AG08396 (cell line): ENCODE measurements at regions not wholly inside any gene's neighbourhood (a gene's known extent, or its start where the extent isn't known, plus 50 kb on each side); places are given as distances from the start of the nearest gene placed in this dataset.

Source experiments
- DNase-seq: peaks from one replicate; pipeline ENCODE4 v3.0.0; 2012; ENCODE audit warnings: low spot score, mixed read lengths

GRCh38 chr1:22315315-22316078 is 136.2 kb upstream of the ZBTB40 start:
- DNase-seq, result no peak

GRCh38 chr1:22317231-22317919 is 134.3 kb upstream of the ZBTB40 start:
- DNase-seq, result peak; percentile 31

GRCh38 chr1:22317920-22318243 is 133.8 kb upstream of the ZBTB40 start:
- DNase-seq, result no peak

GRCh38 chr1:22318279-22318981 is 133.2 kb upstream of the ZBTB40 start:
- DNase-seq, result no peak

- no peak for DNase-seq
Observed at GRCh38 chr1:22319608-22320007, 132.0 kb upstream of the ZBTB40 start.

GRCh38 chr1:22320587-22321344 is 130.9 kb upstream of the ZBTB40 start:
- no peak for DNase-seq

GRCh38 chr1:22321917-22322316 is 129.7 kb upstream of the ZBTB40 start:
- DNase-seq, result no peak

- no peak for DNase-seq
Observed at GRCh38 chr1:22323141-22323845, 128.4 kb upstream of the ZBTB40 start.

- no peak for DNase-seq
Observed at GRCh38 chr1:22323846-22324504, 127.7 kb upstream of the ZBTB40 start.

GRCh38 chr1:22325531-22326371 is 125.9 kb upstream of the ZBTB40 start:
- no peak for DNase-seq

- no peak for DNase-seq
Observed at GRCh38 chr1:22326372-22326915, 125.2 kb upstream of the ZBTB40 start.

GRCh38 chr1:22326931-22327330 is 124.7 kb upstream of the ZBTB40 start:
- DNase-seq, result no peak

GRCh38 chr1:22327411-22327810 is 124.2 kb upstream of the ZBTB40 start:
- no peak for DNase-seq

GRCh38 chr1:22328331-22329147 is 123.1 kb upstream of the ZBTB40 start:
- no peak for DNase-seq

- DNase-seq, result no peak
Observed at GRCh38 chr1:22329148-22329515, 122.5 kb upstream of the ZBTB40 start.

- no peak for DNase-seq
Observed at GRCh38 chr1:22330092-22330759, 121.4 kb upstream of the ZBTB40 start.

- no peak for DNase-seq
Observed at GRCh38 chr1:22330760-22331119, 120.9 kb upstream of the ZBTB40 start.

- no peak for DNase-seq
Observed at GRCh38 chr1:22331618-22332423, 119.8 kb upstream of the ZBTB40 start.
